Limb (tissue), 2 donors: ENCODE measurements at regions not wholly inside any gene's neighbourhood (a gene's known extent, or its start where the extent isn't known, plus 50 kb on each side); places are given as distances from the start of the nearest gene placed in this dataset.
A peak's percentile ranks its signal among the peaks of the same experiment; 100 is the strongest.

Experiments
- DNase-seq, 2 donors: peaks; one replicate each; pipeline ENCODE4 v3.0.0-alpha.2; 2016; ENCODE audit errors: extremely low spot score in 2 of 2

GRCh38 chr14:66351310-66351709 is 134.9 kb upstream of the CCDC196 start:
- no peak for DNase-seq

GRCh38 chr14:66359500-66359899 is 126.7 kb upstream of the CCDC196 start:
- peak in 1 of 2 donors; percentile 45 for DNase-seq

- DNase-seq, result no peak
Observed at GRCh38 chr14:66360366-66360926, 125.7 kb upstream of the CCDC196 start.

- no peak for DNase-seq
Observed at GRCh38 chr14:66361013-66361412, 125.2 kb upstream of the CCDC196 start.

GRCh38 chr14:66365388-66365787 is 120.8 kb upstream of the CCDC196 start:
- DNase-seq, result no peak

- DNase-seq, result no peak
Observed at GRCh38 chr14:66369157-66369697, 116.9 kb upstream of the CCDC196 start.

GRCh38 chr14:66371776-66372175 is 114.4 kb upstream of the CCDC196 start:
- no peak for DNase-seq

GRCh38 chr14:66375046-66375964 is 110.9 kb upstream of the CCDC196 start:
- no peak for DNase-seq

GRCh38 chr14:66377574-66377973 is 108.6 kb upstream of the CCDC196 start:
- no peak for DNase-seq

- no peak for DNase-seq
Observed at GRCh38 chr14:66378712-66379505, 107.3 kb upstream of the CCDC196 start.

GRCh38 chr14:66380143-66380542 is 106.0 kb upstream of the CCDC196 start:
- DNase-seq, result peak in 1 of 2 donors; percentile 33

GRCh38 chr14:66381755-66382154 is 104.4 kb upstream of the CCDC196 start:
- DNase-seq, result no peak

GRCh38 chr14:66383257-66383656 is 102.9 kb upstream of the CCDC196 start:
- DNase-seq, result no peak

- no peak for DNase-seq
Observed at GRCh38 chr14:66383771-66384170, 102.4 kb upstream of the CCDC196 start.

GRCh38 chr14:66388516-66388915 is 97.7 kb upstream of the CCDC196 start:
- no peak for DNase-seq

GRCh38 chr14:66389481-66389880 is 96.7 kb upstream of the CCDC196 start:
- DNase-seq, result no peak

- no peak for DNase-seq
Observed at GRCh38 chr14:66395300-66395699, 90.9 kb upstream of the CCDC196 start.

- DNase-seq, result no peak
Observed at GRCh38 chr14:66396164-66396563, 90.0 kb upstream of the CCDC196 start.

- DNase-seq, result no peak
Observed at GRCh38 chr14:66398437-66398836, 87.7 kb upstream of the CCDC196 start.

GRCh38 chr14:66401449-66402095 is 84.6 kb upstream of the CCDC196 start:
- DNase-seq, result no peak

GRCh38 chr14:66403183-66403582 is 83.0 kb upstream of the CCDC196 start:
- DNase-seq, result peak in 1 of 2 donors; percentile 18
